GM18861 (cell line): ENCODE measurements at regions not wholly inside any gene's neighbourhood (a gene's known extent, or its start where the extent isn't known, plus 50 kb on each side); places are given as distances from the start of the nearest gene placed in this dataset.
"Not testable (repeated sequence)": the region's sequence is repeated elsewhere in the genome, so short reads cannot be mapped to it uniquely, and the experiment has no call there.

Experiments
- ATAC-seq: cut with Tn5 transposase; IDR thresholded peaks from one replicate; pipeline ENCODE4 v1.9.1; 2021; ENCODE audit not compliant: unreplicated experiment

- no peak for ATAC-seq
Measured at GRCh38 chr14:38593476-38593875, 337.6 kb upstream of the CLEC14A start.

- no peak for ATAC-seq
Measured at GRCh38 chr14:38592764-38593442, 337.0 kb upstream of the CLEC14A start.

- no peak for ATAC-seq
Measured at GRCh38 chr14:38589747-38590350, 334.0 kb upstream of the CLEC14A start.

- no peak for ATAC-seq
Measured at GRCh38 chr14:38583471-38583870, 327.6 kb upstream of the CLEC14A start.

- ATAC-seq, result no peak
Measured at GRCh38 chr14:38578278-38578681, 322.4 kb upstream of the CLEC14A start.

- no peak for ATAC-seq
Measured at GRCh38 chr14:38567703-38568102, 311.8 kb upstream of the CLEC14A start.

GRCh38 chr14:38561657-38562056, 305.8 kb upstream of the CLEC14A start:
- no peak for ATAC-seq

- no peak for ATAC-seq
Measured at GRCh38 chr14:38559711-38560110, 303.8 kb upstream of the CLEC14A start.

- ATAC-seq, result not testable (repeated sequence)
Measured at GRCh38 chr14:38557391-38557790, 301.5 kb upstream of the CLEC14A start.

- ATAC-seq, result no peak
Measured at GRCh38 chr14:38556252-38556651, 300.4 kb upstream of the CLEC14A start.

- ATAC-seq, result no peak
Measured at GRCh38 chr14:38554026-38554425, 298.1 kb upstream of the CLEC14A start.

GRCh38 chr14:38553586-38553985, 297.7 kb upstream of the CLEC14A start:
- no peak for ATAC-seq

GRCh38 chr14:38549564-38549963, 293.7 kb upstream of the CLEC14A start:
- ATAC-seq, result no peak

GRCh38 chr14:38547961-38548490, 292.1 kb upstream of the CLEC14A start:
- ATAC-seq, result no peak

- no peak for ATAC-seq
Measured at GRCh38 chr14:38546932-38547551, 291.1 kb upstream of the CLEC14A start.

- ATAC-seq, result no peak
Measured at GRCh38 chr14:38544776-38545175, 288.9 kb upstream of the CLEC14A start.

- ATAC-seq, result not testable (repeated sequence)
Measured at GRCh38 chr14:38543851-38544250, 288.0 kb upstream of the CLEC14A start.

GRCh38 chr14:38538053-38538452, 282.2 kb upstream of the CLEC14A start:
- ATAC-seq, result not testable (repeated sequence)

GRCh38 chr14:38536376-38537038, 280.6 kb upstream of the CLEC14A start:
- ATAC-seq, result no peak

- no peak for ATAC-seq
Measured at GRCh38 chr14:38528582-38528981, 272.7 kb upstream of the CLEC14A start.

GRCh38 chr14:38527502-38527878, 271.6 kb upstream of the CLEC14A start:
- ATAC-seq, result no peak
